HL-60 (cell line): ENCODE measurements at regions not wholly inside any gene's neighbourhood (a gene's known extent, or its start where the extent isn't known, plus 50 kb on each side); places are given as distances from the start of the nearest gene placed in this dataset.
A peak's percentile ranks its signal among the peaks of the same experiment; 100 is the strongest.

ENCODE experiments used
- DNase-seq, 2 experiments: peaks; one replicate each; pipeline ENCODE4 v3.0.0-alpha.2; 2010 to 2020; ENCODE audit warnings: low read depth in 1 of 2, low spot score in 1 of 2
- H3K27ac ChIP-seq: fragments of 250-450 bp; sonication (Bioruptor Pico); replicated peaks from 2 replicates; pipeline ENCODE4 v1.5.1; 2020; ENCODE audit warnings: mild to moderate bottlenecking, moderate library complexity
- H3K27me3 ChIP-seq: fragments of 250-450 bp; sonication (Bioruptor Pico); 2 replicates; pipeline ENCODE4 v1.5.1; 2021; ENCODE audit warnings: mild to moderate bottlenecking, moderate library complexity; ENCODE audit not compliant: insufficient read depth, poor library complexity, severe bottlenecking
- H3K4me3 ChIP-seq: replicated peaks from 2 replicates; pipeline ENCODE4 v1.5.1; 2011; ENCODE audit warnings: mild to moderate bottlenecking, control low read depth, low read length; ENCODE audit not compliant: insufficient read depth
- GABPA ChIP-seq: IDR thresholded peaks from 2 replicates; pipeline ENCODE4 v1.6.1; 2012; ENCODE audit warnings: low read depth
- POLR2AphosphoS5 ChIP-seq: IDR thresholded peaks from 2 replicates; pipeline ENCODE4 v1.6.1; 2012; ENCODE audit warnings: low read depth
- SPI1 ChIP-seq: IDR thresholded peaks from 2 replicates; pipeline ENCODE4 v1.6.1; 2012; ENCODE audit warnings: low read depth, mild to moderate bottlenecking, borderline replicate concordance
- TF ChIP-seq, protein P1 (sequence below): IDR thresholded peaks from one replicate; pipeline ENCODE4 v1.5.1; 2011; ENCODE audit warnings: low read length, control low read depth, inconsistent platforms; ENCODE audit not compliant: insufficient read depth
- TF ChIP-seq, protein P2 (sequence below): IDR thresholded peaks from 2 replicates; pipeline ENCODE4 v1.6.1; 2012; ENCODE audit warnings: low read depth; ENCODE audit not compliant: insufficient replicate concordance

- Histone ChIP-seq H3K27ac (peak overlapping the region; percentile 54), H3K27me3 (no peaks in the 10 kb centered on the region), H3K4me3 (no peak overlapping the region)
- TF ChIP-seq SPI1: no peak
- TF ChIP-seq, protein P1, sequence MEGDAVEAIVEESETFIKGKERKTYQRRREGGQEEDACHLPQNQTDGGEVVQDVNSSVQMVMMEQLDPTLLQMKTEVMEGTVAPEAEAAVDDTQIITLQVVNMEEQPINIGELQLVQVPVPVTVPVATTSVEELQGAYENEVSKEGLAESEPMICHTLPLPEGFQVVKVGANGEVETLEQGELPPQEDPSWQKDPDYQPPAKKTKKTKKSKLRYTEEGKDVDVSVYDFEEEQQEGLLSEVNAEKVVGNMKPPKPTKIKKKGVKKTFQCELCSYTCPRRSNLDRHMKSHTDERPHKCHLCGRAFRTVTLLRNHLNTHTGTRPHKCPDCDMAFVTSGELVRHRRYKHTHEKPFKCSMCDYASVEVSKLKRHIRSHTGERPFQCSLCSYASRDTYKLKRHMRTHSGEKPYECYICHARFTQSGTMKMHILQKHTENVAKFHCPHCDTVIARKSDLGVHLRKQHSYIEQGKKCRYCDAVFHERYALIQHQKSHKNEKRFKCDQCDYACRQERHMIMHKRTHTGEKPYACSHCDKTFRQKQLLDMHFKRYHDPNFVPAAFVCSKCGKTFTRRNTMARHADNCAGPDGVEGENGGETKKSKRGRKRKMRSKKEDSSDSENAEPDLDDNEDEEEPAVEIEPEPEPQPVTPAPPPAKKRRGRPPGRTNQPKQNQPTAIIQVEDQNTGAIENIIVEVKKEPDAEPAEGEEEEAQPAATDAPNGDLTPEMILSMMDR: no peak
- TF ChIP-seq GABPA: no peak
- TF ChIP-seq, protein P2, sequence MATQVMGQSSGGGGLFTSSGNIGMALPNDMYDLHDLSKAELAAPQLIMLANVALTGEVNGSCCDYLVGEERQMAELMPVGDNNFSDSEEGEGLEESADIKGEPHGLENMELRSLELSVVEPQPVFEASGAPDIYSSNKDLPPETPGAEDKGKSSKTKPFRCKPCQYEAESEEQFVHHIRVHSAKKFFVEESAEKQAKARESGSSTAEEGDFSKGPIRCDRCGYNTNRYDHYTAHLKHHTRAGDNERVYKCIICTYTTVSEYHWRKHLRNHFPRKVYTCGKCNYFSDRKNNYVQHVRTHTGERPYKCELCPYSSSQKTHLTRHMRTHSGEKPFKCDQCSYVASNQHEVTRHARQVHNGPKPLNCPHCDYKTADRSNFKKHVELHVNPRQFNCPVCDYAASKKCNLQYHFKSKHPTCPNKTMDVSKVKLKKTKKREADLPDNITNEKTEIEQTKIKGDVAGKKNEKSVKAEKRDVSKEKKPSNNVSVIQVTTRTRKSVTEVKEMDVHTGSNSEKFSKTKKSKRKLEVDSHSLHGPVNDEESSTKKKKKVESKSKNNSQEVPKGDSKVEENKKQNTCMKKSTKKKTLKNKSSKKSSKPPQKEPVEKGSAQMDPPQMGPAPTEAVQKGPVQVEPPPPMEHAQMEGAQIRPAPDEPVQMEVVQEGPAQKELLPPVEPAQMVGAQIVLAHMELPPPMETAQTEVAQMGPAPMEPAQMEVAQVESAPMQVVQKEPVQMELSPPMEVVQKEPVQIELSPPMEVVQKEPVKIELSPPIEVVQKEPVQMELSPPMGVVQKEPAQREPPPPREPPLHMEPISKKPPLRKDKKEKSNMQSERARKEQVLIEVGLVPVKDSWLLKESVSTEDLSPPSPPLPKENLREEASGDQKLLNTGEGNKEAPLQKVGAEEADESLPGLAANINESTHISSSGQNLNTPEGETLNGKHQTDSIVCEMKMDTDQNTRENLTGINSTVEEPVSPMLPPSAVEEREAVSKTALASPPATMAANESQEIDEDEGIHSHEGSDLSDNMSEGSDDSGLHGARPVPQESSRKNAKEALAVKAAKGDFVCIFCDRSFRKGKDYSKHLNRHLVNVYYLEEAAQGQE: no peak
- TF ChIP-seq POLR2AphosphoS5: no peak
- no peak for DNase-seq
These were observed 76.5 kb upstream of the STK17B start for GRCh38 chr2:196247976-196248280.

DNA sequence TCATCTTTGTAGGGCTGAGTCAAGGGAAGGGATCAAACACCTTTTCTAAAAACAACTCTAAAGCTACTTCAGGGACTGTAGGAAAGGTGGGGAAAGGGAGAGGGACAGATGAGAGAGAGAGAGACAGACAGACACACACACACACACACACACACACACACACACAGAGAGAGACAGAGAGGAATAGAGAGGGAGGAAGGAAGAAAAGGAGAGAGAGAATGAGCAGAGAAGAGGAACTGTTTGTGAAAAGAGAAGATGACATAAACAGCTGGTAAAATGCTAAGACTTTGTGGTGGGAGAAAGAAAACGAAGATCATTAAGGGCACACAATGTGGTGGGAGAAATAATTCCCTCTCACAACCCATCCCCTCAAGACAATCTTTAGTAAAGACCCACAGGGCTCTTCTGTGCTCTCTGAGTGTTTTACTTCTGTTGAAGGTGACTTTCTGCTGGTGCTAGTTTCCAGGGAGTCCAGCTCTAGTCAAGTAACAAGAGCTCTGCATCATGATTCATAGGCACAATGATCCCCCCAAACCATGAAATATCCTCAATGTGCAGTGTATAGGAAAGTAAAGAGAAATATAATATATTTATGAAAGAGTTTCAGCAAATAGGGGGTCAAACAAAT lies 77.2 kb upstream of the STK17B start:
- H3K27me3 ChIP-seq: no peaks in the 10 kb centered on the region
- no peak overlapping the region for H3K4me3 ChIP-seq
- TF ChIP-seq SPI1: peak; percentile 61; the same call in 1 of the 2 replicates
- TF ChIP-seq, protein P2: no peak
- TF ChIP-seq, protein P1: no peak
- H3K27ac ChIP-seq: peak overlapping the region; percentile 54
- DNase-seq: peak in 1 of 2 experiments; percentile 23

DNA sequence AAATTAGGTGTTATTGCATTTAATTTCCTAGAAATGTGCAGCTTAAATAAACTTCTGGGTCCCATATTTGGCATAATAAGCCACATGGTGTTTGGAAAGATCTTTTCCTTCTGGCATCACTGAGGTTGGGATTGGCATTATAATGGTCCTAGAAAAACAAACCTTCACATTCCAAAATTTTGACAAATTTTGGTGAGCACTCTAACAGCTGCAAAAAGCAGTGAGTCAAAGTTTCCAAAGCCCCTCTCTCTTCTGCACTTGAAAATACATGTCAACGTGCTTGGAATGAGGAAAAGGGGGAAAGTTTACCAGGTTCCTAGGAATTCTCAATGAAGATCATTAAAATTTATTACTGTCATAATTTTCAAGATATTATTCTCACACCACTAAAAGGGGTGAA lies 77.8 kb upstream of the STK17B start:
- Histone ChIP-seq H3K27ac (peak overlapping the region; percentile 54), H3K4me3 (no peak overlapping the region), H3K27me3 (no peaks in the 10 kb centered on the region)
- no peak for DNase-seq
- TF ChIP-seq SPI1: no peak
- TF ChIP-seq POLR2AphosphoS5: no peak
- TF ChIP-seq, protein P2: no peak
- TF ChIP-seq, protein P1: no peak
- TF ChIP-seq GABPA: no peak
